Ovary (tissue), 3 donors: ENCODE measurements at regions not wholly inside any gene's neighbourhood (a gene's known extent, or its start where the extent isn't known, plus 50 kb on each side); places are given as distances from the start of the nearest gene placed in this dataset.

Experiments
- CTCF ChIP-seq, 3 donors: fragments of 450-650 bp in 2 of 3; fragments of 200-600 bp in 1 of 3; IDR thresholded peaks; one replicate each; pipeline versions ENCODE4 v1.5.1 to v1.8.0; 2016 to 2022; ENCODE audit warnings: antibody characterized with exemption in 3 of 3, mild to moderate bottlenecking in 1 of 3
- EP300 ChIP-seq: sonication (generic); formaldehyde crosslinking; IDR thresholded peaks from one replicate; pipeline ENCODE4 v1.6.1; 2017; ENCODE audit warnings: antibody characterized with exemption
- POLR2A ChIP-seq: fragments of 450-650 bp; IDR thresholded peaks from one replicate; pipeline ENCODE4 v1.6.1; 2017; ENCODE audit warnings: antibody characterized with exemption, mild to moderate bottlenecking, moderate library complexity
- donor health status: DM: no; HTN: no; CAD: no.

DNA sequence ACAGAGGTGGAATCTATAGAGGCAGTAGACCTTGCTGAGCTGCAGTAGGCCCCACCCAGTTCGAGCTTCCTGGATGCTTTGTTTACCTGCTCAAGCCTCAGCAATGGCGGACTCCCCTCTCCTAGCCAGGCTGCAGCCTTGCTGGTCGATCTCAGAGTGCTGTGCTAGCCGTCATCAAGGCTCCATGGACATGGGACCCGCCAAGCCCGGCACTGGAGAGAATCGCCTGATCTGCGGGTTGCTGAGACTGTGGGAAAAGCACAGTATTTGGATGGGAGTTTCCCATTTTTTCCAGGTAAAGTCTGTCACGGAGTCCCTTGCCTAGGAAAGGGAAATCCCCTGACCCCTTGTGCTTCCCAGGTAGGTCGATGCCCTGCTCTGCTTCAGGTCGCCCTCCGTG lies 124.8 kb upstream of the KLF8 start:
- TF ChIP-seq CTCF (IDR thresholded peaks at IDR 0.05) (no peak), EP300 (no peak), POLR2A (no peak)
